Neural cell (in vitro differentiated cells): ENCODE measurements at regions not wholly inside any gene's neighbourhood (a gene's known extent, or its start where the extent isn't known, plus 50 kb on each side); places are given as distances from the start of the nearest gene placed in this dataset.

ENCODE experiments used
- H2AFZ ChIP-seq: fragments of 200-600, 300-800 bp; sonication (generic), shearing (Covaris generic); 2 replicates; pipeline ENCODE4 v1.6.0; 2014; ENCODE audit warnings: low read depth, mild to moderate bottlenecking, antibody characterized with exemption, low read length, moderate library complexity
- H3F3A ChIP-seq: fragments of 200-600 bp; shearing (Covaris generic); 2 replicates; pipeline ENCODE4 v1.6.1; 2016; ENCODE audit warnings: mild to moderate bottlenecking, moderate library complexity, mixed read lengths, antibody characterized with exemption, low read length; ENCODE audit not compliant: insufficient read depth, poor library complexity, severe bottlenecking
- H3K27ac ChIP-seq: fragments of 200-600, 300-800 bp; sonication (generic), shearing (Covaris generic); 2 replicates; pipeline ENCODE4 v1.5.1; 2014; ENCODE audit warnings: mild to moderate bottlenecking, low read length, moderate library complexity
- H3K27me3 ChIP-seq: fragments of 300-800, 200-600 bp; sonication (generic), shearing (Covaris generic); 2 replicates; pipeline ENCODE4 v1.6.0; 2014; ENCODE audit warnings: mild to moderate bottlenecking, low read depth, low read length, moderate library complexity; ENCODE audit not compliant: insufficient read depth
- H3K36me3 ChIP-seq: fragments of 300-800, 200-600 bp; sonication (generic), shearing (Covaris generic); 2 replicates; pipeline ENCODE4 v1.5.1; 2014; ENCODE audit warnings: mild to moderate bottlenecking, antibody characterized with exemption, low read length, moderate library complexity; ENCODE audit not compliant: insufficient read depth
- H3K4me2 ChIP-seq: fragments of 300-800, 200-600 bp; sonication (generic), shearing (Covaris generic); 2 replicates; pipeline ENCODE4 v1.6.0; 2014; ENCODE audit warnings: mild to moderate bottlenecking, low read length
- H3K4me3 ChIP-seq: fragments of 300-800, 200-600 bp; sonication (generic), shearing (Covaris generic); 2 replicates; pipeline ENCODE4 v1.5.1; 2014; ENCODE audit warnings: mild to moderate bottlenecking, low read length, moderate library complexity
- H3K79me2 ChIP-seq: fragments of 200-600 bp; shearing (Covaris generic); replicated peaks from 2 replicates; pipeline ENCODE4 v1.6.0; 2014; ENCODE audit warnings: mild to moderate bottlenecking, low read length, moderate library complexity; ENCODE audit not compliant: insufficient read depth
- H3K9ac ChIP-seq: fragments of 300-800, 200-600 bp; sonication (generic), shearing (Covaris generic); 2 replicates; pipeline ENCODE4 v1.6.1; 2016; ENCODE audit warnings: mild to moderate bottlenecking, low read length, mixed read lengths
- H3K9me2 ChIP-seq: fragments of 200-600 bp; shearing (Covaris generic); 2 replicates; pipeline ENCODE4 v1.6.1; 2016; ENCODE audit warnings: mild to moderate bottlenecking, low read length, mixed read lengths; ENCODE audit not compliant: insufficient read depth
- H3K9me3 ChIP-seq: fragments of 200-600, 300-800 bp; sonication (generic), shearing (Covaris generic); 2 replicates; pipeline ENCODE4 v1.6.1; 2016; ENCODE audit warnings: mild to moderate bottlenecking, mixed run types, low read length, moderate library complexity, mixed read lengths
- H4K20me1 ChIP-seq: fragments of 200-600 bp; shearing (Covaris generic); 2 replicates; pipeline ENCODE4 v1.6.1; 2016; ENCODE audit warnings: mild to moderate bottlenecking, mixed run types; ENCODE audit not compliant: insufficient read depth
- CTCF ChIP-seq: fragments of 450-650 bp; IDR thresholded peaks from 2 replicates; pipeline ENCODE4 v1.5.1; 2014; ENCODE audit warnings: antibody characterized with exemption, mild to moderate bottlenecking, moderate library complexity; ENCODE audit not compliant: poor library complexity, severe bottlenecking
- EP300 ChIP-seq: fragments of 450-650 bp; conservative IDR thresholded peaks from 2 replicates; pipeline ENCODE4 v1.6.1; 2014; ENCODE audit warnings: antibody characterized with exemption, mild to moderate bottlenecking, moderate library complexity; ENCODE audit not compliant: poor library complexity, severe bottlenecking
- EZH2 ChIP-seq: fragments of 200-600, 300-800 bp; shearing (Covaris generic), sonication (generic); IDR thresholded peaks from 2 replicates; pipeline ENCODE4 v1.6.1; 2014; ENCODE audit warnings: antibody characterized with exemption, low read length, borderline replicate concordance, mild to moderate bottlenecking; ENCODE audit not compliant: insufficient read depth, poor library complexity, severe bottlenecking
- MXI1 ChIP-seq: fragments of 450-650 bp; conservative IDR thresholded peaks from 2 replicates; pipeline ENCODE4 v1.6.1; 2014; ENCODE audit warnings: antibody characterized with exemption, mild to moderate bottlenecking; ENCODE audit not compliant: poor library complexity, severe bottlenecking
- POLR2AphosphoS5 ChIP-seq: IDR thresholded peaks from 2 replicates; pipeline ENCODE4 v1.6.1; 2012
- RAD21 ChIP-seq: fragments of 450-650 bp; conservative IDR thresholded peaks from 2 replicates; pipeline ENCODE4 v1.6.1; 2014; ENCODE audit warnings: antibody characterized with exemption, mild to moderate bottlenecking, moderate library complexity
- REST ChIP-seq: IDR thresholded peaks from 2 replicates; pipeline ENCODE4 v1.6.1; 2012; ENCODE audit warnings: borderline replicate concordance
- SMC3 ChIP-seq: fragments of 450-650 bp; conservative IDR thresholded peaks from 2 replicates; pipeline ENCODE4 v1.6.1; 2014; ENCODE audit warnings: antibody characterized with exemption, mild to moderate bottlenecking, moderate library complexity; ENCODE audit not compliant: poor library complexity
- TAF1 ChIP-seq: IDR thresholded peaks from 2 replicates; pipeline ENCODE4 v1.6.1; 2012; ENCODE audit warnings: low read depth

DNA sequence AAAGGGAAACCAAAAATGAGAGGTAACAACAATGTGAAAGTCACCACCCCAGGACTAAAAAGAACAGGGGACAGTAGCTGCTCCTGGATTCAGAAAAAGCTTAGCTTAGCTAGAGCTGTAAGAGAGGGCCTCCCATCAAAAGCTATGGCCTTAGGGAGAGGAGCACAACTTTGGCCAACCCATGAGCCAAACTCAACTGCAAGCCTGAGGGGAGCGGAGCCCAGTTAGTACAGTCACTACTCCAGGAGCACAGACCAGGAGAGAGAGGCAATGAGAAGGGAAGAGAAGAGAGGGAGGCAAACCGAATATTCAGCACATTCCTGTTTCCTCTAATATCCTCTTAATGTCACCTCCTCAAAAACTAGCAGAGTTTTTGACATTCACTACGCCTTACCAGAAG is 917.1 kb upstream of the INTU start:
- no peaks in the 10 kb centered on the region for H4K20me1 ChIP-seq
- no peaks in the 10 kb centered on the region for H3K9me2 ChIP-seq
- H3K4me3 ChIP-seq: no peak overlapping the region
- TF ChIP-seq EP300 (no peak), TAF1 (no peak), MXI1 (no peak), EZH2 (no peak), RAD21 (no peak), SMC3 (no peak), CTCF (no peak), REST (no peak)
- H3K27ac ChIP-seq: no peak overlapping the region
- H3K4me2 ChIP-seq: no peak overlapping the region
- no peaks in the 10 kb centered on the region for H3K36me3 ChIP-seq
- no peaks in the 10 kb centered on the region for H3K79me2 ChIP-seq
- no peaks in the 10 kb centered on the region for H3K27me3 ChIP-seq
- no peaks in the 10 kb centered on the region for H3K9me3 ChIP-seq
- no peak overlapping the region for H2AFZ ChIP-seq
- no peak overlapping the region for H3K9ac ChIP-seq
- no peaks in the 10 kb centered on the region for H3F3A ChIP-seq

GRCh38 chr4:126718136-126718535 is 914.6 kb upstream of the INTU start:
- Histone ChIP-seq H4K20me1 (no peaks in the 10 kb centered on the region), H3K9me2 (no peaks in the 10 kb centered on the region), H3K36me3 (no peaks in the 10 kb centered on the region), H2AFZ (no peak overlapping the region), H3K79me2 (no peaks in the 10 kb centered on the region), H3K4me2 (no peak overlapping the region), H3K9ac (no peak overlapping the region), H3F3A (no peaks in the 10 kb centered on the region), H3K27me3 (no peaks in the 10 kb centered on the region), H3K4me3 (no peak overlapping the region), H3K27ac (no peak overlapping the region), H3K9me3 (no peaks in the 10 kb centered on the region)
- TF ChIP-seq MXI1: no peak
- TF ChIP-seq RAD21: no peak
- TF ChIP-seq TAF1: no peak

DNA sequence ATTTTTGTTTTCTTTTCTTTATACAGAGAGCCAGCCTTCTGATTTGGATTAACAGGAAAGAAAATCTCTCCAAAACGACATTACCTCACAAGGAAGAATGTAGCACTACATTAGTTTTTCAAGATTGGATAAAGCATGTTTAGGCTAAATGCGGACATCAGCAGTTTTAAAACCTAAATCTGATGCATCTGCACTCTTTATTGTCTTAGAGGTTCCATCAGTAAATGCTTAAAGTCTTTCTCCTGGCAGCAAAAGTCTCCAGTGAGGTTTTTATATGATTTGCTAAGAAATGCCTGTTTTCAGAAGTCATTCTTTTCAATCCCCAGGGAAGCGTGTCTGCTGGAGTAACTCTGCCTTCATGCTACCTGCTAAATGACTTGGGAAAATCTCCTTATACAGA is 912.9 kb upstream of the INTU start:
- Histone ChIP-seq H3K36me3 (no peaks in the 10 kb centered on the region), H3K79me2 (no peaks in the 10 kb centered on the region)

More for the DNA sequence above, 912.9 kb upstream of the INTU start:
- Histone ChIP-seq H2AFZ (peak overlapping the region; percentile 25), H3K27ac (peak overlapping the region; percentile 13), H3K9ac (no peak overlapping the region), H3K4me2 (no peak overlapping the region), H3K9me2 (no peaks in the 10 kb centered on the region), H3F3A (no peaks in the 10 kb centered on the region), H3K27me3 (no peaks in the 10 kb centered on the region), H4K20me1 (no peaks in the 10 kb centered on the region), H3K4me3 (peak overlapping the region; percentile 9), H3K9me3 (no peaks in the 10 kb centered on the region)
- TF ChIP-seq MXI1: no peak
- TF ChIP-seq CTCF: no peak
- no peak for TF ChIP-seq RAD21
- TF ChIP-seq TAF1: no peak
- TF ChIP-seq SMC3: no peak
- TF ChIP-seq REST: no peak
- no peak for TF ChIP-seq POLR2AphosphoS5
- no peak for TF ChIP-seq EZH2
- no peak for TF ChIP-seq EP300
